Loucy (cell line): ENCODE measurements at regions not wholly inside any gene's neighbourhood (a gene's known extent, or its start where the extent isn't known, plus 50 kb on each side); places are given as distances from the start of the nearest gene placed in this dataset.

Experiments used
- EZH2phosphoT487 ChIP-seq: fragments of 200-600 bp; IDR thresholded peaks from 2 replicates; pipeline ENCODE4 v1.6.1; 2018; ENCODE audit warnings: antibody characterized with exemption, mild to moderate bottlenecking, moderate library complexity, borderline replicate concordance
- TF ChIP-seq, protein P1 (sequence below): fragments of 200-600 bp; sonication (generic); conservative IDR thresholded peaks from 2 replicates; pipeline ENCODE4 v1.5.1; 2014; ENCODE audit warnings: mild to moderate bottlenecking, antibody characterized with exemption, low read length

DNA sequence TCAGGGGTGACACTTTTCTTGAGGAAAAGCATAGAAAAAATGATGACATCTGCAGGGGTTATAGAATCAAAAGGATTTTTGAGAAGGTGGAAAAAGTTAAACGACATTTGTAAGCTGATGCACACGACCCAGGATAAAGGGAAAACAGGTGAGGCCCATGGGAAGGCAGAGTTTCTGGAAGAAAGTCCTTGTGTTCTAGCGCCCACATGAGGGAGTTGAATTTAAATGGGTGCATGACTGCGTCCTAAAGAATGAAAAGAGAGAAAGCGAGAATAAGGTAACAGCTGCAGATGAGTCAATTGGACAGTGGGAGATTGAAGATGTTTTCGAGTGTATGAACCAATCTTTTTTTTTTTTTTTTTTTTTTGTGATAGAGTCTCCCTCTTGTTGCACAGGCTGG is 158.1 kb downstream of the GALR1 start:
- TF ChIP-seq, protein P1, sequence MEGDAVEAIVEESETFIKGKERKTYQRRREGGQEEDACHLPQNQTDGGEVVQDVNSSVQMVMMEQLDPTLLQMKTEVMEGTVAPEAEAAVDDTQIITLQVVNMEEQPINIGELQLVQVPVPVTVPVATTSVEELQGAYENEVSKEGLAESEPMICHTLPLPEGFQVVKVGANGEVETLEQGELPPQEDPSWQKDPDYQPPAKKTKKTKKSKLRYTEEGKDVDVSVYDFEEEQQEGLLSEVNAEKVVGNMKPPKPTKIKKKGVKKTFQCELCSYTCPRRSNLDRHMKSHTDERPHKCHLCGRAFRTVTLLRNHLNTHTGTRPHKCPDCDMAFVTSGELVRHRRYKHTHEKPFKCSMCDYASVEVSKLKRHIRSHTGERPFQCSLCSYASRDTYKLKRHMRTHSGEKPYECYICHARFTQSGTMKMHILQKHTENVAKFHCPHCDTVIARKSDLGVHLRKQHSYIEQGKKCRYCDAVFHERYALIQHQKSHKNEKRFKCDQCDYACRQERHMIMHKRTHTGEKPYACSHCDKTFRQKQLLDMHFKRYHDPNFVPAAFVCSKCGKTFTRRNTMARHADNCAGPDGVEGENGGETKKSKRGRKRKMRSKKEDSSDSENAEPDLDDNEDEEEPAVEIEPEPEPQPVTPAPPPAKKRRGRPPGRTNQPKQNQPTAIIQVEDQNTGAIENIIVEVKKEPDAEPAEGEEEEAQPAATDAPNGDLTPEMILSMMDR, result peak; percentile 23; the same call in 1 of the 2 replicates
- no peak for TF ChIP-seq EZH2phosphoT487
